ENCODE measurements at regions not wholly inside any gene's neighbourhood (a gene's known extent, or its start where the extent isn't known, plus 50 kb on each side); places are given as distances from the start of the nearest gene placed in this dataset.
A peak's percentile ranks its signal among the peaks of the same experiment; 100 is the strongest.

GRCh38 chr7:109127145-109127544 is 557.5 kb downstream of the DNAJB9 start:
- DNase-seq (ENCODE audit: low spot score): no peak

GRCh38 chr7:109131141-109131540 is 561.5 kb downstream of the DNAJB9 start:
- DNase-seq (ENCODE audit: low spot score): no peak

GRCh38 chr7:109136893-109137292 is 567.2 kb downstream of the DNAJB9 start:
- no peak for DNase-seq (ENCODE audit: low spot score)

- DNase-seq (ENCODE audit: low spot score): no peak
Measured at GRCh38 chr7:109154748-109155147, 585.1 kb downstream of the DNAJB9 start.

GRCh38 chr7:109158246-109158645 is 588.6 kb downstream of the DNAJB9 start:
- DNase-seq (ENCODE audit: low spot score): no peak

- no peak for DNase-seq (ENCODE audit: low spot score)
Measured at GRCh38 chr7:109176661-109177060, 607.0 kb downstream of the DNAJB9 start.

- no peak for DNase-seq (ENCODE audit: low spot score)
Measured at GRCh38 chr7:109178342-109178741, 608.7 kb downstream of the DNAJB9 start.

GRCh38 chr7:109179601-109180000 is 609.9 kb downstream of the DNAJB9 start:
- DNase-seq (ENCODE audit: low spot score): no peak

GRCh38 chr7:109190766-109191398 is 621.2 kb downstream of the DNAJB9 start:
- DNase-seq (ENCODE audit: low spot score): no peak

- no peak for DNase-seq (ENCODE audit: low spot score)
Measured at GRCh38 chr7:109206196-109206595, 636.5 kb downstream of the DNAJB9 start.

GRCh38 chr7:109213081-109213480 is 643.4 kb downstream of the DNAJB9 start:
- no peak for DNase-seq (ENCODE audit: low spot score)

- no peak for DNase-seq (ENCODE audit: low spot score)
Measured at GRCh38 chr7:109215341-109215740, 645.7 kb downstream of the DNAJB9 start.

- no peak for DNase-seq (ENCODE audit: low spot score)
Measured at GRCh38 chr7:109224100-109224499, 654.4 kb downstream of the DNAJB9 start.

GRCh38 chr7:109226699-109227098 is 657.0 kb downstream of the DNAJB9 start:
- no peak for DNase-seq (ENCODE audit: low spot score)

GRCh38 chr7:109235316-109235715 is 665.6 kb downstream of the DNAJB9 start:
- DNase-seq (ENCODE audit: low spot score): no peak

- peak; percentile 2 for DNase-seq (ENCODE audit: low spot score)
Measured at GRCh38 chr7:109246330-109247077, 676.8 kb downstream of the DNAJB9 start.

- no peak for DNase-seq (ENCODE audit: low spot score)
Measured at GRCh38 chr7:109256762-109257560, 687.3 kb downstream of the DNAJB9 start.

GRCh38 chr7:109259151-109259550 is 689.5 kb downstream of the DNAJB9 start:
- no peak for DNase-seq (ENCODE audit: low spot score)

GRCh38 chr7:109261781-109262180 is 692.1 kb downstream of the DNAJB9 start:
- DNase-seq (ENCODE audit: low spot score): no peak

GRCh38 chr7:109266610-109267009 is 696.9 kb downstream of the DNAJB9 start:
- DNase-seq (ENCODE audit: low spot score): no peak

- DNase-seq (ENCODE audit: low spot score): no peak
Measured at GRCh38 chr7:109276348-109276747, 706.7 kb downstream of the DNAJB9 start.

- no peak for DNase-seq (ENCODE audit: low spot score)
Measured at GRCh38 chr7:109282726-109283125, 713.1 kb downstream of the DNAJB9 start.

- no peak for DNase-seq (ENCODE audit: low spot score)
Measured at GRCh38 chr7:109284943-109285342, 715.3 kb downstream of the DNAJB9 start.
